ENCODE measurements at regions not wholly inside any gene's neighbourhood (a gene's known extent, or its start where the extent isn't known, plus 50 kb on each side); places are given as distances from the start of the nearest gene placed in this dataset.

- no peak for DNase-seq (ENCODE audit: low spot score)
- Histone ChIP-seq H3K36me3 (no peaks in the 10 kb centered on the region), H3K27me3 (replicated peaks; ENCODE audit: insufficient read depth) (no peaks in the 10 kb centered on the region), H3K27ac (no peak overlapping the region), H3K4me3 (no peak overlapping the region), H3K4me1 (ENCODE audit: control insufficient read depth in 1 of 2, low read depth in 2 of 2) (peaks cover 7 to 24% of the 10 kb centered on the region in 2 donors), H3K9me3 (no peaks in the 10 kb centered on the region)
- ATAC-seq (ENCODE audit: insufficient number of reproducible peaks, low FRiP score, low read depth): no peak
- no peak for TF ChIP-seq CTCF (IDR thresholded peaks at IDR 0.05)
Observed at GRCh38 chr2:47226923-47227220, 50.6 kb upstream of the CALM2 start.

- no peak for TF ChIP-seq CTCF (IDR thresholded peaks at IDR 0.05)
- H3K9me3 ChIP-seq: no peaks in the 10 kb centered on the region
- no peak overlapping the region for H3K4me3 ChIP-seq
- no peaks in the 10 kb centered on the region for H3K36me3 ChIP-seq
- H3K27me3 ChIP-seq (replicated peaks; ENCODE audit: insufficient read depth): no peaks in the 10 kb centered on the region
- H3K27ac ChIP-seq: no peak overlapping the region
- ATAC-seq (ENCODE audit: insufficient number of reproducible peaks, low FRiP score, low read depth) (no peak), DNase-seq (ENCODE audit: low spot score) (no peak)
- H3K4me1 ChIP-seq (ENCODE audit: control insufficient read depth in 1 of 2, low read depth in 2 of 2): peaks cover 7 to 24% of the 10 kb centered on the region in 2 donors
Observed at GRCh38 chr2:47226132-47226922, 50.0 kb upstream of the CALM2 start.
